SH-SY5Y (cell line): ENCODE measurements at regions not wholly inside any gene's neighbourhood (a gene's known extent, or its start where the extent isn't known, plus 50 kb on each side); places are given as distances from the start of the nearest gene placed in this dataset.

ENCODE experiments used
- GATA2 ChIP-seq: IDR thresholded peaks from 2 replicates; pipeline ENCODE4 v1.6.1; 2011; ENCODE audit warnings: mild to moderate bottlenecking, low read depth, low read length
- GATA3 ChIP-seq: IDR thresholded peaks from 2 replicates; pipeline ENCODE4 v1.6.1; 2011; ENCODE audit warnings: low read depth, mild to moderate bottlenecking, low read length, moderate library complexity

DNA sequence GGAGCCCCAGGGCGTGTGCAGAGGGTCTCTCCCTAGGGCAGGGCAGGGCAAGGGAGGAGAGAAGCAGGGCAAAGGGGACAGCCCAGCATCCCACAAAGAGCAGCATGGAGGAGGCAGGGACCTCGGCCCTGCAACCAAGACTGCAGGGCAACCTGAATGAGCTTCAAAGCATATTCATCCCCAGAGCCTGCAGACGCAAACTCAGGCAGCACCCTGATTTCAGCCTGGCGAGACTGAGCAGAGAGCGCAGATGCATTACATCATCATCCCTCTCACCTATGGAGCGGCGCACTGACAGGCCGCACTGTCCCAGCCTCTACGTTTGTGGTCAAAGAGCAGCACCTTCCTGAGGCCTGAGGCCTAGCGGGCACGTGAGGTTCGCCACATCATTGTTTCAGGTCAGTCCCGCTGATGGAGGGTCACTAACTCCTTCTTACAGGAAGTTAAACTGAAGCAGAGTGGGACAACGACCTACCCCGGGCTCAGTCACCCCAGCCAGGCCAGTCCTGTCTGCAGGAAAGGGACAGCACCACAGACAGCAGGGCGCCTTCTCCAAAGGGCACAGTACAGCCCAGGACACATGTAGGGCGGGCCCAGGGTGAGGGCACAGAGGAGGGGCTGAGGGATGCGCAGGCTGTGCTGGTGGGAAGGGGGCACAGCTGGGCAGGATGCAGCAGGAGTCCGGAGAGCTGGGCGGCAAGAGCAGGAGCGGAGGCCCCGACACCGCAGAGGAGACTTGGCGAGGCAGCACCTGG lies 67.2 kb upstream of the RAB6C start:
- TF ChIP-seq GATA2, result no peak
- TF ChIP-seq GATA3, result no peak
